HCT116 (cell line): ENCODE measurements at regions not wholly inside any gene's neighbourhood (a gene's known extent, or its start where the extent isn't known, plus 50 kb on each side); places are given as distances from the start of the nearest gene placed in this dataset.

ENCODE experiments used
- EZH2 ChIP-seq: fragments of 200-600 bp; sonication (generic); IDR thresholded peaks from 2 replicates; pipeline ENCODE4 v1.6.1; 2017; ENCODE audit warnings: antibody characterized with exemption, mixed run types
- FOSL1 ChIP-seq: IDR thresholded peaks from 2 replicates; pipeline ENCODE4 v1.6.1; 2012; ENCODE audit warnings: low read depth
- JUND ChIP-seq: IDR thresholded peaks from 2 replicates; pipeline ENCODE4 v1.6.1; 2012
- POLR2A ChIP-seq: IDR thresholded peaks from 2 replicates; pipeline ENCODE4 v1.7.0; 2011; ENCODE audit warnings: borderline replicate concordance; ENCODE audit not compliant: insufficient read depth, insufficient read length; ENCODE audit errors: extremely low read depth
- SRF ChIP-seq: IDR thresholded peaks from 2 replicates; pipeline ENCODE4 v1.6.1; 2012; ENCODE audit warnings: low read depth
- YY1 ChIP-seq: IDR thresholded peaks from 2 replicates; pipeline ENCODE4 v1.6.1; 2011; ENCODE audit warnings: low read length, low read depth, moderate library complexity, mild to moderate bottlenecking; ENCODE audit not compliant: insufficient replicate concordance; ENCODE audit errors: extremely low read depth
- ZNF274 ChIP-seq: fragments of 200-500 bp; sonication (Bioruptor generic); IDR thresholded peaks from 2 replicates; pipeline ENCODE4 v1.6.1; 2014; ENCODE audit warnings: mild to moderate bottlenecking, low read depth, low read length, inconsistent platforms
- TF ChIP-seq, protein P1 (sequence below), 3 experiments: fragments of 200-600 bp in 1 of 3; sonication (generic) in 1 of 3; IDR thresholded peaks in 2 of 3; conservative IDR thresholded peaks in 1 of 3; 2 replicates each; pipeline ENCODE4 v1.5.1; 2012 to 2017; ENCODE audit warnings: low read depth in 2 of 3, low read length in 2 of 3, antibody characterized with exemption in 1 of 3, borderline replicate concordance in 1 of 3, control low read depth in 1 of 3, mild to moderate bottlenecking in 1 of 3, mixed read lengths in 1 of 3, mixed run types in 1 of 3, moderate library complexity in 1 of 3; ENCODE audit not compliant: insufficient read depth in 1 of 3
- TF ChIP-seq, protein P2 (sequence below): IDR thresholded peaks from 2 replicates; pipeline ENCODE4 v1.6.1; 2012
- TF ChIP-seq, protein P3 (sequence below): IDR thresholded peaks from 2 replicates; pipeline ENCODE4 v1.6.1; 2012; ENCODE audit warnings: low read depth
- TF ChIP-seq, protein P4 (sequence below): IDR thresholded peaks from 2 replicates; pipeline ENCODE4 v1.6.1; 2012
- TF ChIP-seq, protein P5 (sequence below): IDR thresholded peaks from 2 replicates; pipeline ENCODE4 v1.6.1; 2011; ENCODE audit warnings: mild to moderate bottlenecking, low read length, moderate library complexity; ENCODE audit not compliant: insufficient replicate concordance; ENCODE audit errors: extremely low read depth

DNA sequence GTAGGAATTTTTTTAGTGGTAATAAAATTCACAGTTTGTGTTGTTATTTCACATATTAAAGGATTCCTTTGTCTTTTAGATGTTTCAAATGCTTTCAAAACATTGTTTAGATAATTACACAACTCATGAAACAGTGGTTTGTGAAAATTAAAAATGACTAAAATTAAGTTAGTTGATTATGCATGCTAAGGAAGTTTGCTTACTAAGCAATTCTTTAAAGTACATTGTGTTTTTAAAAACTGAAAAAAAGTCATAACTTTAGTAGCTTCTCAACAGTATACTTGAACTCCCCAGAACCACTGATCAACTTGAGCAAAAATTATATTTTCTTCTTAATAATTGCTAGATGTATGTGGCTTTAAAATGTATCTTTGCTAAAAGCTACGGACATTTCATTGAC lies 298.4 kb upstream of the MC4R start:
- TF ChIP-seq, protein P1, sequence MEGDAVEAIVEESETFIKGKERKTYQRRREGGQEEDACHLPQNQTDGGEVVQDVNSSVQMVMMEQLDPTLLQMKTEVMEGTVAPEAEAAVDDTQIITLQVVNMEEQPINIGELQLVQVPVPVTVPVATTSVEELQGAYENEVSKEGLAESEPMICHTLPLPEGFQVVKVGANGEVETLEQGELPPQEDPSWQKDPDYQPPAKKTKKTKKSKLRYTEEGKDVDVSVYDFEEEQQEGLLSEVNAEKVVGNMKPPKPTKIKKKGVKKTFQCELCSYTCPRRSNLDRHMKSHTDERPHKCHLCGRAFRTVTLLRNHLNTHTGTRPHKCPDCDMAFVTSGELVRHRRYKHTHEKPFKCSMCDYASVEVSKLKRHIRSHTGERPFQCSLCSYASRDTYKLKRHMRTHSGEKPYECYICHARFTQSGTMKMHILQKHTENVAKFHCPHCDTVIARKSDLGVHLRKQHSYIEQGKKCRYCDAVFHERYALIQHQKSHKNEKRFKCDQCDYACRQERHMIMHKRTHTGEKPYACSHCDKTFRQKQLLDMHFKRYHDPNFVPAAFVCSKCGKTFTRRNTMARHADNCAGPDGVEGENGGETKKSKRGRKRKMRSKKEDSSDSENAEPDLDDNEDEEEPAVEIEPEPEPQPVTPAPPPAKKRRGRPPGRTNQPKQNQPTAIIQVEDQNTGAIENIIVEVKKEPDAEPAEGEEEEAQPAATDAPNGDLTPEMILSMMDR (IDR thresholded peaks at IDR 0.05 in 2 of 3, conservative IDR thresholded peaks at IDR 0.05 in 1 of 3; ENCODE audit: borderline replicate concordance in 1 of 3, insufficient read depth in 1 of 3, low read depth in 2 of 3, low read length in 2 of 3), result no peak
- TF ChIP-seq JUND, result no peak
- no peak for TF ChIP-seq YY1
- TF ChIP-seq EZH2, result no peak
- no peak for TF ChIP-seq ZNF274
- TF ChIP-seq POLR2A, result no peak
- TF ChIP-seq, protein P2, sequence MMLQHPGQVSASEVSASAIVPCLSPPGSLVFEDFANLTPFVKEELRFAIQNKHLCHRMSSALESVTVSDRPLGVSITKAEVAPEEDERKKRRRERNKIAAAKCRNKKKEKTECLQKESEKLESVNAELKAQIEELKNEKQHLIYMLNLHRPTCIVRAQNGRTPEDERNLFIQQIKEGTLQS, result no peak
- TF ChIP-seq, protein P3, sequence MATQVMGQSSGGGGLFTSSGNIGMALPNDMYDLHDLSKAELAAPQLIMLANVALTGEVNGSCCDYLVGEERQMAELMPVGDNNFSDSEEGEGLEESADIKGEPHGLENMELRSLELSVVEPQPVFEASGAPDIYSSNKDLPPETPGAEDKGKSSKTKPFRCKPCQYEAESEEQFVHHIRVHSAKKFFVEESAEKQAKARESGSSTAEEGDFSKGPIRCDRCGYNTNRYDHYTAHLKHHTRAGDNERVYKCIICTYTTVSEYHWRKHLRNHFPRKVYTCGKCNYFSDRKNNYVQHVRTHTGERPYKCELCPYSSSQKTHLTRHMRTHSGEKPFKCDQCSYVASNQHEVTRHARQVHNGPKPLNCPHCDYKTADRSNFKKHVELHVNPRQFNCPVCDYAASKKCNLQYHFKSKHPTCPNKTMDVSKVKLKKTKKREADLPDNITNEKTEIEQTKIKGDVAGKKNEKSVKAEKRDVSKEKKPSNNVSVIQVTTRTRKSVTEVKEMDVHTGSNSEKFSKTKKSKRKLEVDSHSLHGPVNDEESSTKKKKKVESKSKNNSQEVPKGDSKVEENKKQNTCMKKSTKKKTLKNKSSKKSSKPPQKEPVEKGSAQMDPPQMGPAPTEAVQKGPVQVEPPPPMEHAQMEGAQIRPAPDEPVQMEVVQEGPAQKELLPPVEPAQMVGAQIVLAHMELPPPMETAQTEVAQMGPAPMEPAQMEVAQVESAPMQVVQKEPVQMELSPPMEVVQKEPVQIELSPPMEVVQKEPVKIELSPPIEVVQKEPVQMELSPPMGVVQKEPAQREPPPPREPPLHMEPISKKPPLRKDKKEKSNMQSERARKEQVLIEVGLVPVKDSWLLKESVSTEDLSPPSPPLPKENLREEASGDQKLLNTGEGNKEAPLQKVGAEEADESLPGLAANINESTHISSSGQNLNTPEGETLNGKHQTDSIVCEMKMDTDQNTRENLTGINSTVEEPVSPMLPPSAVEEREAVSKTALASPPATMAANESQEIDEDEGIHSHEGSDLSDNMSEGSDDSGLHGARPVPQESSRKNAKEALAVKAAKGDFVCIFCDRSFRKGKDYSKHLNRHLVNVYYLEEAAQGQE, result no peak
- TF ChIP-seq, protein P4, sequence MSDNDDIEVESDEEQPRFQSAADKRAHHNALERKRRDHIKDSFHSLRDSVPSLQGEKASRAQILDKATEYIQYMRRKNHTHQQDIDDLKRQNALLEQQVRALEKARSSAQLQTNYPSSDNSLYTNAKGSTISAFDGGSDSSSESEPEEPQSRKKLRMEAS, result no peak
- no peak for TF ChIP-seq FOSL1
- TF ChIP-seq, protein P5, sequence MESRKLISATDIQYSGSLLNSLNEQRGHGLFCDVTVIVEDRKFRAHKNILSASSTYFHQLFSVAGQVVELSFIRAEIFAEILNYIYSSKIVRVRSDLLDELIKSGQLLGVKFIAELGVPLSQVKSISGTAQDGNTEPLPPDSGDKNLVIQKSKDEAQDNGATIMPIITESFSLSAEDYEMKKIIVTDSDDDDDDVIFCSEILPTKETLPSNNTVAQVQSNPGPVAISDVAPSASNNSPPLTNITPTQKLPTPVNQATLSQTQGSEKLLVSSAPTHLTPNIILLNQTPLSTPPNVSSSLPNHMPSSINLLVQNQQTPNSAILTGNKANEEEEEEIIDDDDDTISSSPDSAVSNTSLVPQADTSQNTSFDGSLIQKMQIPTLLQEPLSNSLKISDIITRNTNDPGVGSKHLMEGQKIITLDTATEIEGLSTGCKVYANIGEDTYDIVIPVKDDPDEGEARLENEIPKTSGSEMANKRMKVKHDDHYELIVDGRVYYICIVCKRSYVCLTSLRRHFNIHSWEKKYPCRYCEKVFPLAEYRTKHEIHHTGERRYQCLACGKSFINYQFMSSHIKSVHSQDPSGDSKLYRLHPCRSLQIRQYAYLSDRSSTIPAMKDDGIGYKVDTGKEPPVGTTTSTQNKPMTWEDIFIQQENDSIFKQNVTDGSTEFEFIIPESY, result no peak
- TF ChIP-seq SRF, result no peak
